ENCODE measurements at regions not wholly inside any gene's neighbourhood (a gene's known extent, or its start where the extent isn't known, plus 50 kb on each side); places are given as distances from the start of the nearest gene placed in this dataset.
"Not testable (repeated sequence)": the region's sequence is repeated elsewhere in the genome, so short reads cannot be mapped to it uniquely, and the experiment has no call there.

- H3K27me3 ChIP-seq: no peaks in the 10 kb centered on the region
- H3K9ac ChIP-seq: no peak overlapping the region
- no peak overlapping the region for H3K4me3 ChIP-seq
- H3K36me3 ChIP-seq: no peaks in the 10 kb centered on the region
- peaks cover 9 to 24% (median 17%) of the 10 kb centered on the region in 11 experiments; a peak in 21 of 22 replicates for H3K9me3 ChIP-seq (replicated peaks in 1 of 11)
- no peak overlapping the region for H3K4me2 ChIP-seq
- H4K20me1 ChIP-seq: no peaks in the 10 kb centered on the region
- H3K4me1 ChIP-seq: no peaks in the 10 kb centered on the region
- TF ChIP-seq Cebpa-rat (IDR thresholded peaks at IDR 0.05): no peak
- H3K27ac ChIP-seq: no peak overlapping the region
Observed at GRCh38 chr13:66237411-66238062, 992.6 kb downstream of the PCDH9 start.

GRCh38 chr13:66234159-66234558, 996.0 kb downstream of the PCDH9 start:
- no peaks in the 10 kb centered on the region for H3K4me1 ChIP-seq
- no peaks in the 10 kb centered on the region for H3K27me3 ChIP-seq
- H3K9me3 ChIP-seq (replicated peaks in 1 of 11): peaks cover 9 to 24% (median 17%) of the 10 kb centered on the region in 11 experiments; a peak in 21 of 22 replicates
- H4K20me1 ChIP-seq: no peaks in the 10 kb centered on the region
- no peak overlapping the region for H3K9ac ChIP-seq
- no peak for TF ChIP-seq Cebpa-rat (IDR thresholded peaks at IDR 0.05)
- no peaks in the 10 kb centered on the region for H3K36me3 ChIP-seq
- no peak overlapping the region for H3K4me3 ChIP-seq
- H3K27ac ChIP-seq: no peak overlapping the region
- H3K4me2 ChIP-seq: no peak overlapping the region

GRCh38 chr13:66231958-66232357, 998.2 kb downstream of the PCDH9 start:
- H3K9me3 ChIP-seq (replicated peaks in 1 of 11): peaks cover 9 to 24% (median 17%) of the 10 kb centered on the region in 11 experiments; a peak in 21 of 22 replicates
- not testable (repeated sequence) for H3K4me3 ChIP-seq, H3K27ac ChIP-seq, H4K20me1 ChIP-seq, H3K27me3 ChIP-seq, H3K4me2 ChIP-seq, H3K9ac ChIP-seq, H3K36me3 ChIP-seq, H3K4me1 ChIP-seq

- Histone ChIP-seq H3K4me2 (no peak overlapping the region), H3K9me3 (replicated peaks in 1 of 11) (no peaks in the 10 kb centered on the region), H3K4me1 (no peaks in the 10 kb centered on the region), H4K20me1 (no peaks in the 10 kb centered on the region), H3K9ac (no peak overlapping the region), H3K36me3 (no peaks in the 10 kb centered on the region), H3K27ac (no peak overlapping the region), H3K27me3 (no peaks in the 10 kb centered on the region), H3K4me3 (no peak overlapping the region)
- TF ChIP-seq Cebpa-rat (IDR thresholded peaks at IDR 0.05): no peak
Observed at GRCh38 chr13:66225072-66225471, 1005.1 kb downstream of the PCDH9 start.

- no peak overlapping the region for H3K4me3 ChIP-seq
- no peak overlapping the region for H3K9ac ChIP-seq
- no peaks in the 10 kb centered on the region for H3K36me3 ChIP-seq
- no peaks in the 10 kb centered on the region for H3K9me3 ChIP-seq (replicated peaks in 1 of 11)
- no peaks in the 10 kb centered on the region for H3K4me1 ChIP-seq
- H3K27ac ChIP-seq: no peak overlapping the region
- no peak overlapping the region for H3K4me2 ChIP-seq
- no peaks in the 10 kb centered on the region for H4K20me1 ChIP-seq
- no peaks in the 10 kb centered on the region for H3K27me3 ChIP-seq
- TF ChIP-seq Cebpa-rat (IDR thresholded peaks at IDR 0.05): no peak
Observed at GRCh38 chr13:66224663-66225062, 1005.5 kb downstream of the PCDH9 start.

GRCh38 chr13:66222926-66223325, 1007.2 kb downstream of the PCDH9 start:
- no peak overlapping the region for H3K27ac ChIP-seq
- no peak for TF ChIP-seq Cebpa-rat (IDR thresholded peaks at IDR 0.05)
- H4K20me1 ChIP-seq: no peaks in the 10 kb centered on the region
- no peaks in the 10 kb centered on the region for H3K27me3 ChIP-seq
- no peaks in the 10 kb centered on the region for H3K4me1 ChIP-seq
- H3K4me2 ChIP-seq: no peak overlapping the region
- no peak overlapping the region for H3K4me3 ChIP-seq
- no peak overlapping the region for H3K9ac ChIP-seq
- no peaks in the 10 kb centered on the region for H3K36me3 ChIP-seq
- H3K9me3 ChIP-seq (replicated peaks in 1 of 11): no peaks in the 10 kb centered on the region

- no peaks in the 10 kb centered on the region for H3K27me3 ChIP-seq
- H3K9ac ChIP-seq: no peak overlapping the region
- no peak for TF ChIP-seq Cebpa-rat (IDR thresholded peaks at IDR 0.05)
Observed at GRCh38 chr13:66222127-66222526, 1008.0 kb downstream of the PCDH9 start.

GRCh38 chr13:66219506-66219905, 1010.6 kb downstream of the PCDH9 start:
- H3K27ac ChIP-seq: no peak overlapping the region
- H3K27me3 ChIP-seq: no peaks in the 10 kb centered on the region
- no peaks in the 10 kb centered on the region for H4K20me1 ChIP-seq
- H3K4me3 ChIP-seq: no peak overlapping the region
- peaks cover 0 to 7% (median 0%) of the 10 kb centered on the region in 10 experiments; a peak in 4 of 20 replicates for H3K4me1 ChIP-seq
- no peak overlapping the region for H3K9ac ChIP-seq
- H3K9me3 ChIP-seq (replicated peaks in 1 of 11): no peaks in the 10 kb centered on the region
- no peak overlapping the region for H3K4me2 ChIP-seq
- no peaks in the 10 kb centered on the region for H3K36me3 ChIP-seq
- no peak for TF ChIP-seq Cebpa-rat (IDR thresholded peaks at IDR 0.05)

More at GRCh38 chr13:66222127-66222526, 1008.0 kb downstream of the PCDH9 start:
- H3K4me3 ChIP-seq: no peak overlapping the region
- H3K27ac ChIP-seq: no peak overlapping the region
- H3K9me3 ChIP-seq (replicated peaks in 1 of 11): no peaks in the 10 kb centered on the region
- H3K4me2 ChIP-seq: no peak overlapping the region
- no peaks in the 10 kb centered on the region for H3K36me3 ChIP-seq
- H3K4me1 ChIP-seq: no peaks in the 10 kb centered on the region; a peak in 1 of 20 replicates
- H4K20me1 ChIP-seq: no peaks in the 10 kb centered on the region

GRCh38 chr13:66218583-66218982, 1011.6 kb downstream of the PCDH9 start:
- TF ChIP-seq Cebpa-rat (IDR thresholded peaks at IDR 0.05): no peak
- H3K27me3 ChIP-seq: no peaks in the 10 kb centered on the region

GRCh38 chr13:66216728-66217127, 1013.4 kb downstream of the PCDH9 start:
- Histone ChIP-seq H3K27ac (no peak overlapping the region), H3K27me3 (no peaks in the 10 kb centered on the region), H3K4me1 (peaks cover 0 to 7% (median 0%) of the 10 kb centered on the region in 10 experiments; a peak in 4 of 20 replicates), H3K36me3 (no peaks in the 10 kb centered on the region), H3K4me3 (no peak overlapping the region), H4K20me1 (no peaks in the 10 kb centered on the region), H3K9me3 (replicated peaks in 1 of 11) (no peaks in the 10 kb centered on the region), H3K4me2 (peak overlapping the region in 3 of 11 experiments; percentile 21 to 23 (median 23); a peak in 3 of 22 replicates), H3K9ac (no peak overlapping the region)
- no peak for TF ChIP-seq Cebpa-rat (IDR thresholded peaks at IDR 0.05)

More at GRCh38 chr13:66218583-66218982, 1011.6 kb downstream of the PCDH9 start:
- Histone ChIP-seq H3K4me3 (no peak overlapping the region), H3K9me3 (replicated peaks in 1 of 11) (no peaks in the 10 kb centered on the region), H3K27ac (no peak overlapping the region), H3K4me2 (no peak overlapping the region), H3K36me3 (no peaks in the 10 kb centered on the region), H3K4me1 (peaks cover 0 to 7% (median 0%) of the 10 kb centered on the region in 10 experiments; a peak in 4 of 20 replicates), H4K20me1 (no peaks in the 10 kb centered on the region), H3K9ac (no peak overlapping the region)
